Left ventricle myocardium inferior (tissue), 1 donor: ENCODE measurements at regions not wholly inside any gene's neighbourhood (a gene's known extent, or its start where the extent isn't known, plus 50 kb on each side); places are given as distances from the start of the nearest gene placed in this dataset.

ENCODE experiments used
- DNase-seq: peaks from one replicate; pipeline ENCODE4 v3.0.0-alpha.2; 2020
- H3K27ac ChIP-seq: fragments of 200-600 bp; replicated peaks from 2 replicates; pipeline ENCODE4 v1.8.0; 2021
- H3K27me3 ChIP-seq: fragments of 200-600 bp; 2 replicates; pipeline ENCODE4 v1.8.0; 2021; ENCODE audit warnings: low read depth
- H3K36me3 ChIP-seq: fragments of 200-600 bp; 2 replicates; pipeline ENCODE4 v1.8.0; 2021
- H3K4me1 ChIP-seq: fragments of 200-600 bp; 2 replicates; pipeline ENCODE4 v1.8.0; 2021
- H3K4me3 ChIP-seq: fragments of 200-600 bp; 2 replicates; pipeline ENCODE4 v1.8.0; 2021; ENCODE audit warnings: mild to moderate bottlenecking, moderate library complexity
- H3K9me3 ChIP-seq: fragments of 200-600 bp; replicated peaks from 2 replicates; pipeline ENCODE4 v1.8.0; 2021
- intact Hi-C: fragments of 100-400 bp; cut with micrococcal nuclease; formaldehyde crosslinking; loops from one replicate; pipeline ENCODE4 v1.11.0; 2022
- TF ChIP-seq, protein P1 (sequence below): fragments of 200-600 bp; IDR thresholded peaks from 2 replicates; pipeline ENCODE4 v1.8.0; 2021; ENCODE audit warnings: antibody characterized with exemption, mild to moderate bottlenecking, borderline replicate concordance
- donor health status: DM: no; HTN: yes; CAD: no; lungs with severe emphysema.

DNA sequence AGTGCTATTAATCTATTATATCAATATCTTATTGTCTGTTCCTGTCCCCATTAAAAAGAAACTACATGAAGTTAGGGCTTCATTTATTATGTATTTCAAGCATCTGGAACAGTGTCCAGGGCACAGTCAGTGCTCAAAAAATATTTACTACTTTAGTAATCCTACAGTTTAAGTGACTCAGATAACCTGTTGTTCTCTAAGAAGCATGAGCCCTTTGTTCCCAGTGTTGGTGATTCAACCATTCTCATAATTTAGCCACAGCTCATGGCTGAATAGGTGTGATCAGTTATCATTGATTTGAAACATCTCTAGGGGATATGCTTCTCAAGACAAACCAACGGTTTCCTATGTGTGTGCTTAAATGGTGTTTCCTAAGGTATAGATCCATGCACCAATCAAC, 292.7 kb downstream of the TMEM167A start:
- TF ChIP-seq, protein P1, sequence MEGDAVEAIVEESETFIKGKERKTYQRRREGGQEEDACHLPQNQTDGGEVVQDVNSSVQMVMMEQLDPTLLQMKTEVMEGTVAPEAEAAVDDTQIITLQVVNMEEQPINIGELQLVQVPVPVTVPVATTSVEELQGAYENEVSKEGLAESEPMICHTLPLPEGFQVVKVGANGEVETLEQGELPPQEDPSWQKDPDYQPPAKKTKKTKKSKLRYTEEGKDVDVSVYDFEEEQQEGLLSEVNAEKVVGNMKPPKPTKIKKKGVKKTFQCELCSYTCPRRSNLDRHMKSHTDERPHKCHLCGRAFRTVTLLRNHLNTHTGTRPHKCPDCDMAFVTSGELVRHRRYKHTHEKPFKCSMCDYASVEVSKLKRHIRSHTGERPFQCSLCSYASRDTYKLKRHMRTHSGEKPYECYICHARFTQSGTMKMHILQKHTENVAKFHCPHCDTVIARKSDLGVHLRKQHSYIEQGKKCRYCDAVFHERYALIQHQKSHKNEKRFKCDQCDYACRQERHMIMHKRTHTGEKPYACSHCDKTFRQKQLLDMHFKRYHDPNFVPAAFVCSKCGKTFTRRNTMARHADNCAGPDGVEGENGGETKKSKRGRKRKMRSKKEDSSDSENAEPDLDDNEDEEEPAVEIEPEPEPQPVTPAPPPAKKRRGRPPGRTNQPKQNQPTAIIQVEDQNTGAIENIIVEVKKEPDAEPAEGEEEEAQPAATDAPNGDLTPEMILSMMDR: no peak
- intact Hi-C loops: no loop called here
- Histone ChIP-seq H3K4me3 (no peak overlapping the region), H3K27me3 (no peaks in the 10 kb centered on the region), H3K4me1 (no peaks in the 10 kb centered on the region), H3K36me3 (no peaks in the 10 kb centered on the region), H3K9me3 (no peaks in the 10 kb centered on the region), H3K27ac (no peak overlapping the region)
- DNase-seq: no peak

DNA sequence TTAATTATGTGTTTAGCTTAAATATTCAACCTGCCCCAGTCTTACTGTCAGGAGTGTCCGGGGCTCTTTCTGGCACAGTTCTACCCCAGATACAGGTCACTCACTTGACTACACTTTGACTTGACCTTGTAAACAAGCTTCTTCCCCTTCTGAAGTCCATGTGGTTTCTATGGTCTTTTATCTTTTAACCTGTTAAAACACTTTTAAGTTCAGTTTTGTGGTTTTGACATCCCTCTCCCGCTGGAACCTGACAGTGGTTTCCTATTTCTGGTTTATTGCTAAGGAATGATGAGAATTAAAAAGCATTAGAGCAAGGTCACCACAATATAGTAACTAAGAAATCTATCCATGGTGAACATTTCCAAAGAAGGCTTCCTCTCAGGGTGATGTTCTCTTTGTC, 300.1 kb downstream of the TMEM167A start:
- Histone ChIP-seq H3K27me3 (no peaks in the 10 kb centered on the region), H3K27ac (no peak overlapping the region)

DNA sequence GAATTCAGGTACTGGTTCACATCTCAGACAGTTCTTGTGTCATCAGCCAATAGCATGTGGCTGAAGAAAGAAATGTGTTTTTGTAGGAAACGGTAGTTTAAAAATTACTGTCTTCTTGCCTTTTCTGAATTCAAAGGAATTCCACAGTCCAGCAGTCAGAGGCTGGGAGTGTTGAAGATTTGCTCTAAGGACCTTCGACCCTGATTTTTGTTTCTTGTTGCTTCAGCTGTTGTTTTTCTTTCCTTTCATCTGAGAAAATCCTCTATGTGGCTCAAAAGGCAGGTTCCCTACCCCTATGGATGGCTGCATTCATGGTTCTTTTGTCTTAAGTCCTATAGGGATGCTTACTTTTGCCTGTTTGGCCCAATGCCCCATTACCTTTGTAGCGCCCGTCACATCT, 304.9 kb downstream of the TMEM167A start:
- Histone ChIP-seq H3K27ac (no peak overlapping the region), H3K36me3 (no peaks in the 10 kb centered on the region), H3K4me1 (no peaks in the 10 kb centered on the region), H3K4me3 (no peak overlapping the region), H3K9me3 (no peaks in the 10 kb centered on the region), H3K27me3 (no peaks in the 10 kb centered on the region)
- no peak for DNase-seq
- intact Hi-C loops: no loop called here
- TF ChIP-seq, protein P1: no peak

More for the DNA sequence above, 300.1 kb downstream of the TMEM167A start:
- no peaks in the 10 kb centered on the region for H3K36me3 ChIP-seq
- no peaks in the 10 kb centered on the region for H3K9me3 ChIP-seq
- no peak for DNase-seq
- intact Hi-C loops: no loop called here
- TF ChIP-seq, protein P1: no peak
- H3K4me1 ChIP-seq: no peaks in the 10 kb centered on the region
- no peak overlapping the region for H3K4me3 ChIP-seq

DNA sequence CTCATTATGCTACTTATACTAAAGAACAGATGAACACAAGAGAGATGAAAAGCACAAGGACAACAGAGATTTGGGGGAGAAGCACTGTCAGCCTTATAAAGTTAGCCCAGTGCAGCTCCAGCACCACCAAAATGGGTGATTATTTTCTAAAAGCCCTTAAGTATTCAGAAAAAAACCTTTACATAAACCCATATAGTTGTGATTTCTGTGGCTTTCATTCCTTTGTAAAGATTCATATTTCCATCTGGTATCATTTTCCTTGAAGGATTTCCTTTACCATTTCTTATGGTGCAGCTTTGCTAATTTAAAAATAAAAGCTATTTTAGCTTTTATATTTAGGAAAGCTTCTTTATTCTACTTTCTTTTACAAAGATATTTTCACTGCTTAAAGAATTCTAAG, 311.0 kb downstream of the TMEM167A start:
- Histone ChIP-seq H3K27me3 (no peaks in the 10 kb centered on the region), H3K4me3 (no peak overlapping the region), H3K4me1 (no peaks in the 10 kb centered on the region), H3K9me3 (no peaks in the 10 kb centered on the region), H3K27ac (no peak overlapping the region), H3K36me3 (no peaks in the 10 kb centered on the region)
- intact Hi-C loops: no loop called here
- TF ChIP-seq, protein P1: no peak
- no peak for DNase-seq

DNA sequence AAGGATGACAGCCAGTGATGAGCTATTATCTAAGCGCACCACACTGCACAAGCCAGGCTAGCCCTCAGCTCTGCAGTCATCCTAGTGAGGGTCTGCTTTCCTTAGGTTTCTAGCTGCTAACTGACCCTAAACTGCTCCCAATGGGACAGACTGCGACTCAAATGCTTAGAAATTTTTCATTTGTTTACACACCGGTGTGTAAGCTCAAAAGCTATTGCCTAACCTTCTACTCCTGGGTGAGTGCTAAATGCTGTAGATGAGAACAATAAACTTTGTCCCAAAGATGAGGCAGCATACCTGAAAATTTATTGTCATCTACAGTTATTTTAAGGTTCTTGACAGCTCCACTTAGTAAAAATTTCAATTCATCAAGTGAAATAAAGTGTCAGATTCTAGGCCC, 311.4 kb downstream of the TMEM167A start:
- no peaks in the 10 kb centered on the region for H3K27me3 ChIP-seq
- no peaks in the 10 kb centered on the region for H3K4me1 ChIP-seq
- DNase-seq: no peak
- no peak overlapping the region for H3K27ac ChIP-seq
- TF ChIP-seq, protein P1: no peak
- peaks cover 4% of the 10 kb centered on the region for H3K9me3 ChIP-seq
- no peak overlapping the region for H3K4me3 ChIP-seq
- intact Hi-C loops: no loop called here
- H3K36me3 ChIP-seq: no peaks in the 10 kb centered on the region

DNA sequence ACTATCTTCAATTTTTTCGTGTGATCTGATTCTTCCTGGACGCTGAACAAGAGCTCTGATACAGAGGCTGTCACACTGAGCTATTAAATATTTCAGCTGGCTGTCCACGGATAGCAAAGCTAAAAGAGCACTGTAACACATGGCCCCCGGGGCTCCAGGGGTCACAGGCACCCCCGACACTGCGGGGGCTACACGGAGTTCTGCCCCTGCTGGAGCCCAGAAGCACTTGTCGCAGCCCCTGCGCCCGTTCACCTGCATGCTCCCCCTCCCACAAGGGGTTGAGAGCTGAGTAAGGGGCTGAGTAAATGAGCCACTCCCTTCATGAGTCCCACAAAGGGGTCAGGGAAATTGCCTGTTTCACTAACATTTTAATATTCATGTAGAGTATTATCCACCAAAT, 316.3 kb downstream of the TMEM167A start:
- no peaks in the 10 kb centered on the region for H3K36me3 ChIP-seq
- peaks cover 12% of the 10 kb centered on the region for H3K9me3 ChIP-seq
- intact Hi-C loops: no loop called here
- H3K27ac ChIP-seq: no peak overlapping the region
- H3K4me3 ChIP-seq: no peak overlapping the region
- DNase-seq: no peak
- H3K27me3 ChIP-seq: no peaks in the 10 kb centered on the region
- TF ChIP-seq, protein P1: no peak
- H3K4me1 ChIP-seq: no peaks in the 10 kb centered on the region
